Panc1 (cell line): ENCODE measurements at regions not wholly inside any gene's neighbourhood (a gene's known extent, or its start where the extent isn't known, plus 50 kb on each side); places are given as distances from the start of the nearest gene placed in this dataset.

Experiments used
- ATAC-seq: fragments of 200-7000 bp; cut with Tn5 transposase; 2 replicates; pipeline ENCODE4 v1.9.1; 2020; ENCODE audit warnings: mild to moderate bottlenecking, moderate library complexity
- BruUV-seq: library from RNA; stranded (reverse); fragments of 400-500 nt; replicated peaks from 2 replicates; lab custom pipeline; 2021; lab: Mats Ljungman, UMichigan
- CTCF ChIA-PET: fragments of 300-600 bp; sonication (Branson Sonifier 250); formaldehyde crosslinking; loops from one replicate; lab custom pipeline; 2022; ENCODE audit warnings: antibody characterized with exemption; lab: Charles Lee
- POLR2A ChIA-PET: fragments of 300-600 bp; sonication (Branson Sonifier 250); formaldehyde crosslinking; loops from one replicate; lab custom pipeline; 2022; ENCODE audit warnings: antibody characterized with exemption; lab: Charles Lee
- DNase-seq: peaks from one replicate; pipeline ENCODE4 v3.0.0-alpha.2; 2010; ENCODE audit warnings: low read depth, low spot score
- H3K27ac ChIP-seq: 2 replicates; pipeline ENCODE4 v1.5.1; 2011; ENCODE audit warnings: mild to moderate bottlenecking, low read length, inconsistent platforms
- H3K27me3 ChIP-seq: fragments of 200-500 bp; sonication (Bioruptor generic); 2 replicates; pipeline ENCODE4 v1.6.0; 2014; ENCODE audit warnings: low read length, inconsistent platforms; ENCODE audit not compliant: control insufficient read depth, insufficient read depth
- H3K36me3 ChIP-seq: fragments of 200-500 bp; sonication (Bioruptor generic); 2 replicates; pipeline ENCODE4 v1.5.1; 2014; ENCODE audit warnings: inconsistent platforms, mild to moderate bottlenecking, low read length, moderate library complexity; ENCODE audit not compliant: control insufficient read depth, insufficient read depth
- H3K4me1 ChIP-seq: 2 replicates; pipeline ENCODE4 v1.5.1; 2011; ENCODE audit warnings: inconsistent platforms, mild to moderate bottlenecking, low read length, moderate library complexity; ENCODE audit not compliant: control insufficient read depth, insufficient read depth
- H3K4me3 ChIP-seq, 2 experiments: 2 replicates each; pipeline ENCODE4 v1.5.1; 2011 to 2012; ENCODE audit warnings: low read depth in 2 of 2, low read length in 2 of 2, mild to moderate bottlenecking in 2 of 2, inconsistent platforms in 1 of 2, moderate library complexity in 1 of 2
- H3K9me3 ChIP-seq: fragments of 200-500 bp; sonication (Bioruptor generic); 2 replicates; pipeline ENCODE4 v1.5.1; 2014; ENCODE audit warnings: low read depth, mild to moderate bottlenecking, inconsistent platforms, low read length, moderate library complexity; ENCODE audit not compliant: control insufficient read depth, insufficient read depth
- CTCF ChIP-seq: fragments of 450-650 bp; IDR thresholded peaks from 2 replicates; pipeline ENCODE4 v1.5.1; 2017; ENCODE audit warnings: mild to moderate bottlenecking
- POLR2AphosphoS5 ChIP-seq: IDR thresholded peaks from 2 replicates; pipeline ENCODE4 v1.6.1; 2012; ENCODE audit warnings: mild to moderate bottlenecking, low read depth, low read length, moderate library complexity
- REST ChIP-seq, 2 experiments: IDR thresholded peaks; 2 replicates each; pipeline ENCODE4 v1.6.1; 2011 to 2012; ENCODE audit warnings: low read depth in 2 of 2, control low read depth in 1 of 2, low read length in 1 of 2, mild to moderate bottlenecking in 1 of 2, moderate library complexity in 1 of 2; ENCODE audit not compliant: insufficient read depth in 1 of 2
- SIN3A ChIP-seq: IDR thresholded peaks from 2 replicates; pipeline ENCODE4 v1.6.1; 2012; ENCODE audit warnings: low read depth, mild to moderate bottlenecking, low read length, moderate library complexity, borderline replicate concordance; ENCODE audit not compliant: insufficient read depth
- TCF7L2 ChIP-seq: IDR thresholded peaks from 2 replicates; pipeline ENCODE4 v1.6.1; 2011; ENCODE audit warnings: mild to moderate bottlenecking, low read depth, low read length, inconsistent platforms
- in situ Hi-C: cut with HindIII; loops from 2 replicates; pipeline ENCODE4 v1.10.0; 2016; ENCODE audit warnings: low sequenced_read_pairs, low pct_unique_long_range_greater_than_20kb
- intact Hi-C: fragments of 100-400 bp; cut with micrococcal nuclease; formaldehyde crosslinking; loops from one replicate; pipeline ENCODE4 v1.10.0; 2022; ENCODE audit not compliant: unreplicated experiment

DNA sequence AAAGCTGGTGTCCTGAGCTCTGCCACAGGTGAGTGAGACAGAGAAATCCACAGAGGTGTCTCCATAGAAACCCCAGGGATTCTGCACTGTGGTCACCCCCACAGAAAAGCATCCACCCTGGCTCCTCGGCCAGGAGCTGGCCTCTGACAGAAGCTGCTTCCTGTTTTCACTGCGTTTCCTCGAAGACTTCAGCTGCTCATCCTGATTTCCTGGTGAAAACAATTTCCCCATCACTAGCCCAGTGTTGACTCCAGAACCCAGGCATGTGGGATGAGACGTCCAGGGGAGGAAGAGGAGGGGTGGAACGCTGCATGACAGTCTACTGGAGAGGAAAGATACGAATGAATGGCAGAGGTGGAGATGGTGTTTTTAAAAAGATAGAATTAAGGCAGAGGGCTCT, 60.3 kb upstream of the GPR45 start:
- H3K9me3 ChIP-seq: no peaks in the 10 kb centered on the region
- ATAC-seq (no peak), DNase-seq (no peak)
- TF ChIP-seq REST (IDR thresholded peaks at IDR 0.05; ENCODE audit: insufficient read depth in 1 of 2, low read depth in 2 of 2, low read length in 1 of 2) (no peak), CTCF (no peak), SIN3A (no peak), POLR2AphosphoS5 (no peak), TCF7L2 (no peak)
- no peak overlapping the region for H3K4me3 ChIP-seq
- ChIA-PET POLR2A (no interaction called here), CTCF (no interaction called here)
- BruUV-seq: no TSS peak
- no peaks in the 10 kb centered on the region for H3K36me3 ChIP-seq
- in situ Hi-C loops (no loop called here), intact Hi-C loops (loop anchor here (2.0 kb wide), 1 partner anchor 66 kb away; no protein-coding TSS in a partner anchor)
- peaks cover 7% of the 10 kb centered on the region for H3K27me3 ChIP-seq
- H3K4me1 ChIP-seq: peaks cover 4% of the 10 kb centered on the region; the same call in 1 of the 2 replicates
- no peak overlapping the region for H3K27ac ChIP-seq

DNA sequence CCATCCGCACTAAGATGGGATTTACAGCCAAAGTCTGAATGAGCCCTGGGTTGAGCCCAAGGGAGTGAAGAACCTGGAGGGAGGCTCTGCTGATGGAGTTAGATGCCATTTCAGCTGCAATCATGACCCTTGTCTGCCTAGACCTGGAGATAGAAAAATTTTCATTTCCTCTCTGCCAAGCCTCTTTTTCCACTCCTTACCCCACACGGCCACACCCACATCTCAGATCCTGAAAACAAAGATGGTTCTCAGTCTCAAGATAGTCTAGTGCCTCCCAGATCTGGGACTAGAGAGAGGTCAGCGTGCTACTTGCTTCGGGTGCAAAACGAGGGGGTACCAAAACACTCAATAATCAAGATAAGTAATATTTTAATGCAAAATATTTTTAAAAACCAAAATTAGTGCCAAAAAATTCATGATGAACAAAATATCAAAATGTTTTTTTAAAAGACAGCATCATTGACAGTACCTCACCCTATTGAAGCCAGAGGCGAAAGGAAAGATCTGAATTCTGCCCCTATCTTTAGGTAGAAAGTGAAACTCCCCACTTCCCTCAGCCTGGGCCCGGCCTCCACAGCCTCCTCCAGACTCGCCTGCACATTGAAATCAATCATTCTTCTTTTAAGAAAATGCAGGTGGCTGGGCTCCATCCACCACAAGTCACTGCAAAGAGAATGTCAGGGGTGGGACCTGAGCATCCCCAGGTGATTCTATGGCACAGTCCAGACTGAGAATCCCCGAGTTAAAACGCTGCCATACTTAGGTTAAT, 57.8 kb upstream of the GPR45 start:
- in situ Hi-C loops: no loop called here
- ChIA-PET CTCF (no interaction called here), POLR2A (no interaction called here)
- TF ChIP-seq TCF7L2: no peak
- TF ChIP-seq SIN3A: no peak
- TF ChIP-seq POLR2AphosphoS5: no peak
- TF ChIP-seq REST (IDR thresholded peaks at IDR 0.05; ENCODE audit: insufficient read depth in 1 of 2, low read depth in 2 of 2, low read length in 1 of 2): no peak
- no peak for TF ChIP-seq CTCF
- no TSS peak for BruUV-seq
- Histone ChIP-seq H3K4me3 (no peak overlapping the region), H3K27me3 (peaks cover 2% of the 10 kb centered on the region; the same call in 1 of the 2 replicates), H3K27ac (no peak overlapping the region), H3K4me1 (no peaks in the 10 kb centered on the region; the same call in 1 of the 2 replicates), H3K36me3 (no peaks in the 10 kb centered on the region), H3K9me3 (no peaks in the 10 kb centered on the region)
- ATAC-seq (no peak), DNase-seq (no peak)
- intact Hi-C loops: no loop called here
